Ishikawa (cell line): ENCODE measurements at regions not wholly inside any gene's neighbourhood (a gene's known extent, or its start where the extent isn't known, plus 50 kb on each side); places are given as distances from the start of the nearest gene placed in this dataset.

Experiments
- CEBPB ChIP-seq: IDR thresholded peaks from 2 replicates; pipeline ENCODE4 v1.6.1; 2012
- CREB1 ChIP-seq: IDR thresholded peaks from 2 replicates; pipeline ENCODE4 v1.6.1; 2012; ENCODE audit warnings: low read depth
- EGR1 ChIP-seq: IDR thresholded peaks from 2 replicates; pipeline ENCODE4 v1.6.1; 2012
- EP300 ChIP-seq: IDR thresholded peaks from 2 replicates; pipeline ENCODE4 v1.6.1; 2012; ENCODE audit warnings: borderline replicate concordance
- FOXM1 ChIP-seq: IDR thresholded peaks from 2 replicates; pipeline ENCODE4 v1.6.1; 2012; ENCODE audit warnings: low read depth, borderline replicate concordance
- MAX ChIP-seq: IDR thresholded peaks from 2 replicates; pipeline ENCODE4 v1.6.1; 2012
- NFIC ChIP-seq: IDR thresholded peaks from 2 replicates; pipeline ENCODE4 v1.6.1; 2012
- RAD21 ChIP-seq: IDR thresholded peaks from 2 replicates; pipeline ENCODE4 v1.6.1; 2012; ENCODE audit warnings: low read depth
- REST ChIP-seq: IDR thresholded peaks from 2 replicates; pipeline ENCODE4 v1.6.1; 2012; ENCODE audit warnings: low read depth, mild to moderate bottlenecking
- TAF1 ChIP-seq: IDR thresholded peaks from 2 replicates; pipeline ENCODE4 v1.6.1; 2012; ENCODE audit warnings: low read depth, mild to moderate bottlenecking
- TCF12 ChIP-seq: IDR thresholded peaks from 2 replicates; pipeline ENCODE4 v1.6.1; 2012; ENCODE audit warnings: low read depth
- TEAD4 ChIP-seq: IDR thresholded peaks from 2 replicates; pipeline ENCODE4 v1.6.1; 2012
- USF1 ChIP-seq: IDR thresholded peaks from 2 replicates; pipeline ENCODE4 v1.6.1; 2012
- YY1 ChIP-seq: IDR thresholded peaks from 2 replicates; pipeline ENCODE4 v1.6.1; 2012; ENCODE audit warnings: low read depth
- ZBTB7A ChIP-seq: IDR thresholded peaks from 2 replicates; pipeline ENCODE4 v1.6.1; 2012; ENCODE audit warnings: low read depth

GRCh38 chr3:159191447-159191846 lies 389.6 kb downstream of the MFSD1 start:
- TF ChIP-seq USF1 (no peak), FOXM1 (no peak), CREB1 (no peak), TAF1 (no peak), EP300 (no peak), EGR1 (no peak), CEBPB (no peak), MAX (no peak), NFIC (no peak), RAD21 (no peak), TCF12 (no peak), ZBTB7A (no peak), TEAD4 (no peak), YY1 (no peak), REST (no peak)

- TF ChIP-seq TEAD4 (no peak), RAD21 (no peak), EGR1 (no peak), TAF1 (no peak), USF1 (no peak), YY1 (no peak), MAX (no peak), NFIC (no peak), FOXM1 (no peak), CREB1 (no peak), CEBPB (no peak), ZBTB7A (no peak), REST (no peak), EP300 (no peak), TCF12 (no peak)
These were observed 394.5 kb downstream of the MFSD1 start for GRCh38 chr3:159196359-159196758.

- TF ChIP-seq YY1 = no peak
- TF ChIP-seq CREB1 = no peak
- no peak for TF ChIP-seq EGR1
These were observed 398.3 kb downstream of the MFSD1 start for GRCh38 chr3:159200176-159200575.

GRCh38 chr3:159208050-159208449 lies 406.2 kb downstream of the MFSD1 start:
- TF ChIP-seq NFIC (no peak), CREB1 (no peak), REST (no peak), MAX (no peak), CEBPB (no peak), YY1 (no peak), ZBTB7A (no peak), TEAD4 (no peak), EGR1 (no peak), RAD21 (no peak), TAF1 (no peak), FOXM1 (no peak), TCF12 (no peak), EP300 (no peak), USF1 (no peak)
